HT-29 (cell line): ENCODE measurements at regions not wholly inside any gene's neighbourhood (a gene's known extent, or its start where the extent isn't known, plus 50 kb on each side); places are given as distances from the start of the nearest gene placed in this dataset.
A peak's percentile ranks its signal among the peaks of the same experiment; 100 is the strongest.

Source experiments
- DNase-seq: peaks from one replicate; pipeline ENCODE4 v3.0.0-alpha.2; 2015; ENCODE audit warnings: low spot score

GRCh38 chr10:10178476-10178875 lies 839.2 kb upstream of the CELF2 start:
- no peak for DNase-seq

DNA sequence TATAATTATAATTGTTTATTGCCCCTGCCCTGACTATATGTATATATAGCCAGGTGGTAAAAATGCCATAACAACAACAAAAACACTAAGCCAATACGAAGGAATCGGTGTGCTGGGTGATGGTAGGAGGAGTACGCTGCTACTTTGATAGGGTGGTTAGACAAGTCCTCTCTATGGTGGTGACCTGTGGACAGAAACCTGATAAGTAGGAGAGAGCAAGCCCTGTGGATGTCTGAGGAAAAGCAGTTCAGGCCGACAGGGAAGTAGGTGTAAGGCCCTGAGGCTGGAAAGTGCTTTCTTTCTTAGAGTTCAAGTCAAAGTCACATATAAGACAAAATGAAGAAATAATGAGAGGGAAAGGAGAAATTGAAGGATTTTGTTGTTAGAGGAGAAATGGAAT lies 823.8 kb upstream of the CELF2 start:
- peak; percentile 4 for DNase-seq

DNA sequence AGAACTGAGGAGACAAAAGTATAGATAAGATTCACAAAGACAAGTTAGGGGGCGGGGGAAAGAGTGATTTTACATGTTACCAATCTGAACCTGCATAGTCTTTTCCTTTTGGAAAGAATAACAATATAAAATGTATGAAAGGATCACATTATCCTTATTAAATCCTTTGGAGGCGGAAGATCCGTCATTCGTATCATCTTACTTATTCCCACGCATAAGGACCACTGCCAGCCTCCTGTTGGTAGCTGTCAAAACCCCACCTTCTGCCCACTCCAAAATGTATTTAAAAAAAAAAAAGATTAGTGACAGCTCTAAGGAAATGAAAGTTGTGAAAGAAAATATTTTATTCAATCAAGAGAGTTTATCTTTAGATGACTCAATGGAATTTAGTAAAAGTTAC lies 821.0 kb upstream of the CELF2 start:
- DNase-seq: no peak

GRCh38 chr10:10197423-10197822 lies 820.2 kb upstream of the CELF2 start:
- DNase-seq: no peak

DNA sequence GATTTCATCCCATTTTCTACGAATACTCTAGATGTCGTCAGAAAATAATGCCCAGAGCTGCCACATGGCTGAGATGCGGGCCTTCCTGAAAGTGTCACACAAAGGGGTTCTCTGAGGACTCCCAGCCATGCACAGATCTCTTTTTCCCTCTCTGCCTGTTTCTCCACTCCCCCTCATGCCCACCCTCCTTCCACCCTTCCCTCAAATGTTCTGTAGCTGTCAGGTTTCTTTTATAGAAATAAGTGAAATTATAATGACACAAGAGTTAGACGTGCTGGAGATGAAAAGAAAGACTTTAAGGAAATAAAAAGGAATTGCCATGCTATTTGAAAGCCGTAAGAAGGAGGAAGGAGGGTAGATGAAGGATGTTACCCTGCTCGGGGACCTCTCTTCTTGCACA lies 819.3 kb upstream of the CELF2 start:
- DNase-seq: no peak

- DNase-seq: no peak
Observed at GRCh38 chr10:10204415-10204814, 813.3 kb upstream of the CELF2 start.

GRCh38 chr10:10205906-10206305 lies 811.8 kb upstream of the CELF2 start:
- no peak for DNase-seq

- DNase-seq: no peak
Observed at GRCh38 chr10:10207538-10207937, 810.1 kb upstream of the CELF2 start.

DNA sequence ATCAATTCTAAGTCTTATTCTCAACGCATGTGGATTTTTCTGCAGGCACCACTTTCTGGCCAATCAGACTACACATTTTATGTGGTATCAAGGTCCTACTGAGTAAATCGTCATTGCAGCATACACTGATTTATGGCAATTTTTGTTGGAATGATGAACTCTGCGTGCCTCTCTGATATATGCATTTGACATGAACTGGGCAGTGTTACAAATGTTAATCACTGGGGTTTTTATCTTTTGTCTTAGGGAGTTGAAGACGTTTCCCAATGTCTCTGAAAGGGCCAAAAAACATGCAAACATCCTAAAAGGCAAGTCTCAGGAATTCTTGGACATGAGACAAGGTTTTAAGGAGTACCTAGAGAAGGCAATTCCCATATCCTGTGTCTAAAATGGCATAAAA lies 809.5 kb upstream of the CELF2 start:
- no peak for DNase-seq

DNA sequence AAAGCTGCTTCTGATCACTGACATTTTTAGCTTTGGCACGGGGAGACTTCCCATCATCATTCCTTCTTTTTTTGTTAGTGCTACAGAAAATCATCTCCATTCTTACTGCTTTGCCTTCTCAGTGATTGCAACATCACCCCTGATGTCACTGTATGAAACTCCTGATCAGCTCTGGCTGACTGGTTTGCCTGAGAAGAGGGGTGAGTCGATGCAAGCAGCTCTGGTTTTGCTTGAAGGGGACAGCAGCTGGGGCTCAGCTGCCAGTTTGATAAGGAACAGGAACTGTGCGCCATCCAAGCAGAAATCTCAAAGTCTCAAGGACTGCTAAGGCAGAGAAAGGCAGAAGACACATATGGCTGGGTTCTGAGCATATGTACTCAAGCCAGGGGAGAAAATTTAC lies 808.5 kb upstream of the CELF2 start:
- DNase-seq: no peak

GRCh38 chr10:10211409-10211808 lies 806.3 kb upstream of the CELF2 start:
- DNase-seq: no peak

DNA sequence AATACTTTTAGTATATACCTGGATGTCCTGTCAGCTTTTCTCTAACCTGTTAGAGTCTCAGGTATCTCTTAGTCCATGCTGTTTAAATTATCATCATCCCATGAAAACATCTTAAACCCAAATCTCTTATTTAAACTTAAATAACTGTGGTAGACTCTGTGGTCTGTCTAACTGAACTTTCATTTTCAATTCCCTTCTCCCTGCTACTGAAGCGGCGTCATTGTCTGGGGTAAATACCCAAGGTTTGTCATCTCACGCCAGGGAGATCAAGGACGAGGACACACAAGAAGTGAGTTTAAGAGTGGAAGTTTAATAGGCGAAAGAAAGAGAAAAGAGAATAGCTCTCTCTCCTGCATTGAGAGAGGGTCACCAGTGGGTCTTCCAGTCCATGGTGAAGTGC lies 804.4 kb upstream of the CELF2 start:
- DNase-seq: no peak

DNA sequence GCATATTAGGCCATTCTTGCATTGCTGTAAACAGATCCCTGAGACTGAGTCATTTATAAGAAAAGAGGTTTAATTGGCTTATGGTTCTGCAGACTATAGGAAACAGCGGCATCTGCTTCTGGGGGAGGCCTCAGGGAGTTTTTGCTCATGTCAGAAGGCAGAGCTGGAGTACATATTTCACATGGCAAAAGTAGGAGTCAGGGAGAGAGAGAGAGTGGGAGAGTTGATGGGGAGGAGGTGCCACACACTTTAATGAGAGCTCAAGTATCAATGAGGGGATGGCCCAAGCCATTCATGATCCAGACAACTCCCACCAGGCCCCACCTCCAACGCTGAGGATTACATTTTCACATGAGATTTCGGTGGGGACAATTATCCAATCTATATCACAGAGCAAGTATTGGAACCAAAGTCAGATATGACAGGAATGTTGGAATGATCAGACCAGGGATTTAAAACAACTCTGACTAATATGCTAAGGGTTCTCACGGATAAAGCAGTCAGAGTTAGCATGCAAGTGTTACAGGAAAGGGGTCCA lies 795.3 kb upstream of the CELF2 start:
- no peak for DNase-seq

DNA sequence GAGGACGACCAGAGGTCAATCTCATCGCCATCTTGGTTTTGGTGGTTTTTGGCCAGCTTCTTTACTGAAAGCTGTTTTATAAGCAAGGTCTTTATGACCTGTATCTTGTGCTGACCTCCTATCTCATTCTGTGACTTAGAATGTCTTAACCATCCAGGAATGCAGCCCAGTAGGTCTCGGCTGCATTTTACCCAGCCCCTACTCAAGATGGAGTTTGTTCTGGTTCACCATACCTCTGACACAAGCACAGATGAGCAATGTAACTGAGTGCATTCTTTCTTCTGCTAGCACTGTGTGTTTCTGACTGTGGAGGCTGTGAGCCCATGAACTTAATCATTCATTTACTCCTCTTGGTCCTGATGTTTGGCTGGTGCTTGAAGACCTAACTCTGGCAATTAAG lies 794.5 kb upstream of the CELF2 start:
- no peak for DNase-seq

DNA sequence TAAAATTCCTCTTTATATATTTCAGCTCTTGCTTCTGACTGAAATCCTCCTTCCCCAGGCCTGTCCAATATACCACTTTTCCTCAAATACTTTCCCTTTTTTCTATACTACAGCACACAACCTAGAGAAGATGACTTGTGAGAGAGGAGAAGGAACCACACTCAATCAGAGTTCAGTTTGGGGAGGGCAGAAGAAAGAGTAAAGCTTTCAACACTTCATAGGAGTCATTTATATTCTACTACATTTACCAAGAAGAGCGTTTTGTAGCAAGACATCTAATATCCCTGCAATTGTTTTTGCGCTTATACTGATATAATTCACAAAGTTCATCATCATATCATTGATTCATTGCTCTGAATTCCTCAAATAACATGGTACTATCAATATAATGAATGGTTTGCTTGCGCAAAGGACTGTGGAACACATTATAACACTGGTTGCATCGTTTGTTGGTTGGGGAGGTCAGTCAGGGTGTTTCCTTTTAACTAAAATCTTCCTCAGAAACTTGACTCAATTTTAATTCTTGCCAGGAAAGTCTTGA lies 792.5 kb upstream of the CELF2 start:
- no peak for DNase-seq

- DNase-seq: peak; percentile 1
Observed at GRCh38 chr10:10233229-10233628, 784.4 kb upstream of the CELF2 start.

GRCh38 chr10:10235003-10235402 lies 782.7 kb upstream of the CELF2 start:
- DNase-seq: no peak

DNA sequence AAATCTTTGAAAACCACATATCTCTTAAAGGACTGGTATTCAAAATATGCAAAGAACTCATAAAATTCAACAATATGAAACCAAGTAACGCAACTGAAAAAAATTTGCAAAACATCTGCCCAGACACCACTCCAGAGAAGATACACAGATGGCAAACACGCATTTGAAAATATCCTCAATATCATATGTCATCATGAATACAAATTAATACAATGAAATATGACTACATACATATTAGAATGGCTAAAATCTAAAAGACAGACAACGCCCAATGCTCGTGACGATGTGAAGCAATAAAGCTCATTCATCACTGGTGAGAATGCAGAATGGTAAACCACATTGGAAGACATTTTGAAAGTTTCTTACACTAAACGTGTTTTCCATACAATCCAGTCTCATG lies 770.1 kb upstream of the CELF2 start:
- no peak for DNase-seq

DNA sequence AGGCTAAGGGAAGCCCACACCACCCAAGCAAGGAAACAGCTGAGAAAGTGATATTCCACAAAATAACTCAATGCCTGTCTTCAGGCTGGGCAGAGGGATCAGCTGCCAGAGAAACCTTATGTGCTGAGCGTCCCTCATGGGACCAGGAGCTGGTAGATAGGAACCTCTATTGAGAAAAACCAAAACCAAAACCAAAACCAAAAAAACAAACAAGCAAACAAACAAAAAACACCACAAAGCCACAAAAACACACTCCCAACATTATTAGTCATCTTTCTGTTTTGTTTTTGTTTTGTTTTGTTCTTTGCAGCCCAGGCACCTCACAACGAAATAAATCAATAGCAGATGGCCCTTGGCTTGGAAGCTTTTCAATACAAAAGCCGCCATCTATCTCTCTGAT lies 760.8 kb upstream of the CELF2 start:
- DNase-seq: no peak

GRCh38 chr10:10259013-10259412 lies 758.7 kb upstream of the CELF2 start:
- no peak for DNase-seq

DNA sequence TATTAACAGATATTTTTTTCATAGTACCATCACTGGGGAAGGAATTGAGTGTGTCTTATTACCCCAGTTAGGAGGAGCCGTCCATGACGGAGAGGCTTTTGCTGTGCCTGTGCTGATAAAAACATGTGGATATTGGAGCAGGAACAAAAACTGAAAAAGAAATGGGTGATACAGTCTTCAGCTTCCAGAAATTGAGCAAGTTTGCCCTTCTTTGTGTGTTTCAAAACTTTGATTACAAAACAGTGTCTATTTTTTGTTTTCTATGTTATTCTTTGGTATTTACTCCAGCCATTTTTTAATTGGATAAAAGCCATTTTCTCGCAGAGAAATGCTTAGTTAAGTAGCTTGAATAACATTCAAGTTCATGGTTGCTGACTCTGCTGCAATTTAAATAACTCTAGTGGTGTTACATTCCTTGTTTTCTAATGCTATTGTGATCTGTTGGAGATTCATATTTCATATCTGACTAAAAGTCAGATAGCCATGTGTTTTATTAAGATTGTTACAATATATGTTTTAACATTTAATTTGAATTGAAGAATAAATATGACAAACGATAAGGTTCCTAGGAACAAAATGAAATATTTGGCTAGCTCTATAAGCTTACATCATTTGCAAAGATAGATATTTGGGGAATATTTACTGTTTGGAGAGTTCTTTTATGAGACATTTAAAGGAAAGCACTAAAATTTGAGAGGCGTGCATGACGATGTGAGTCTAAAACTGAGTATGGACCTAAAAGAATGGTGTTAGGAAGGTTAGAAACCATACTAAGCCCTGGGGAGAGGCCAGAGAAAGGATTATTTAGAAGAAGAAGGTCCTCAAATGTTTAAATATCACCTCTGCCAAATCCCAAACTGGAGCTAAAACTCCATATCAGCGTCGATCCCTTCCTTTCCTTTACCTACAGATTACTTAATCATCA lies 747.3 kb upstream of the CELF2 start:
- DNase-seq: no peak

GRCh38 chr10:10271639-10272192 lies 746.0 kb upstream of the CELF2 start:
- no peak for DNase-seq

- DNase-seq: no peak
Observed at GRCh38 chr10:10273661-10274060, 744.0 kb upstream of the CELF2 start.
